ENCODE measurements at regions not wholly inside any gene's neighbourhood (a gene's known extent, or its start where the extent isn't known, plus 50 kb on each side); places are given as distances from the start of the nearest gene placed in this dataset.

DNA sequence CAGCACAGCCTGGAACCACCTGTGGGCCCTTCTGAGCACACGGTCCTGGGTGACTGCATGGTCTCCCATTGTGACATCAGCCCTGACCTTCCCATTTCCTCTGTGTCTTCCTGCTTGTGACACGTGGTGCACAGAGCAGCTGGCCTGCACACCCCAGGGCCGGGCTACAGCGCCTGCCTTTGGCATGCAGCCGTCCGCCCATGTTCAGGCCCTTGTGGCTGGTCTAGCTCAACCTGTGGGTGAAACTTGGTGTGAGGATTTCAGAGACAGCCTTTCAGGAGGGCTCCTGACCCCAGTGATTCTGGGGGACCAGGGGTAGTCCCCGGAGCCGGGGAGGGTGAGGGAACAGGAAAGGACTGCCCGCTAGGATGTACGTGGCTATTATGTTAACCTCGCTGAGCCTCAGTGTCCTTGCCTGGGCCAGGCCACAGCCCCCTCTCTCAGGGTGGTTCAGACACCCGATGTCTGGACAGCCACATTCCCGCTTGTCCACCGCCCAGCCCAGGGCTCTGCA is 284.8 kb upstream of the HS6ST1 start:
- no peak for TF ChIP-seq EZH2 (IDR thresholded peaks at IDR 0.05; ENCODE audit: borderline replicate concordance)
- TF ChIP-seq, protein P1, sequence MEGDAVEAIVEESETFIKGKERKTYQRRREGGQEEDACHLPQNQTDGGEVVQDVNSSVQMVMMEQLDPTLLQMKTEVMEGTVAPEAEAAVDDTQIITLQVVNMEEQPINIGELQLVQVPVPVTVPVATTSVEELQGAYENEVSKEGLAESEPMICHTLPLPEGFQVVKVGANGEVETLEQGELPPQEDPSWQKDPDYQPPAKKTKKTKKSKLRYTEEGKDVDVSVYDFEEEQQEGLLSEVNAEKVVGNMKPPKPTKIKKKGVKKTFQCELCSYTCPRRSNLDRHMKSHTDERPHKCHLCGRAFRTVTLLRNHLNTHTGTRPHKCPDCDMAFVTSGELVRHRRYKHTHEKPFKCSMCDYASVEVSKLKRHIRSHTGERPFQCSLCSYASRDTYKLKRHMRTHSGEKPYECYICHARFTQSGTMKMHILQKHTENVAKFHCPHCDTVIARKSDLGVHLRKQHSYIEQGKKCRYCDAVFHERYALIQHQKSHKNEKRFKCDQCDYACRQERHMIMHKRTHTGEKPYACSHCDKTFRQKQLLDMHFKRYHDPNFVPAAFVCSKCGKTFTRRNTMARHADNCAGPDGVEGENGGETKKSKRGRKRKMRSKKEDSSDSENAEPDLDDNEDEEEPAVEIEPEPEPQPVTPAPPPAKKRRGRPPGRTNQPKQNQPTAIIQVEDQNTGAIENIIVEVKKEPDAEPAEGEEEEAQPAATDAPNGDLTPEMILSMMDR (IDR thresholded peaks at IDR 0.05; ENCODE audit: poor library complexity) = no peak
